HepG2 (cell line): ENCODE measurements at regions not wholly inside any gene's neighbourhood (a gene's known extent, or its start where the extent isn't known, plus 50 kb on each side); places are given as distances from the start of the nearest gene placed in this dataset.

Experiments
- BRD4 ChIP-seq: sonication (generic); formaldehyde crosslinking; IDR thresholded peaks from 2 replicates; pipeline ENCODE4 v1.4.0; 2020; ENCODE audit warnings: missing genetic modification reagents
- CEBPG ChIP-seq: IDR thresholded peaks from 2 replicates; pipeline ENCODE4 v1.6.1; 2016
- ISL2 ChIP-seq: sonication (generic); formaldehyde crosslinking; IDR thresholded peaks from 2 replicates; pipeline ENCODE4 v1.5.0; 2020; ENCODE audit warnings: missing genetic modification reagents
- KMT2B ChIP-seq: IDR thresholded peaks from 2 replicates; pipeline ENCODE4 v1.6.1; 2016; ENCODE audit warnings: missing genetic modification reagents, missing compliant biosample characterization
- MNT ChIP-seq: fragments of 450-650 bp; IDR thresholded peaks from 2 replicates; pipeline ENCODE4 v1.6.1; 2016
- NFIC ChIP-seq: IDR thresholded peaks from 2 replicates; pipeline ENCODE4 v1.6.1; 2012; ENCODE audit warnings: mild to moderate bottlenecking, low read length, inconsistent platforms
- RERE ChIP-seq: IDR thresholded peaks from 2 replicates; pipeline ENCODE4 v1.6.1; 2016; ENCODE audit warnings: low read depth, missing genetic modification reagents, missing compliant biosample characterization
- ZNF24 ChIP-seq: fragments of 450-650 bp; IDR thresholded peaks from 2 replicates; pipeline ENCODE4 v1.6.1; 2017; ENCODE audit warnings: antibody characterized with exemption, mild to moderate bottlenecking
- ZNF503 ChIP-seq: sonication (generic); formaldehyde crosslinking; IDR thresholded peaks from 2 replicates; pipeline ENCODE4 v1.4.0; 2020; ENCODE audit warnings: missing genetic modification reagents
- ZNF552 ChIP-seq: sonication (generic); formaldehyde crosslinking; IDR thresholded peaks from 2 replicates; pipeline ENCODE4 v1.9.0; 2022; ENCODE audit warnings: missing genetic modification reagents, mild to moderate bottlenecking, borderline replicate concordance
- ZNF687 ChIP-seq: sonication (generic); formaldehyde crosslinking; IDR thresholded peaks from 2 replicates; pipeline ENCODE4 v1.5.1; 2020; ENCODE audit warnings: mild to moderate bottlenecking, missing genetic modification reagents, moderate library complexity

GRCh38 chr3:40911928-40912327 lies 287.4 kb upstream of the CTNNB1 start (continued):
- TF ChIP-seq ZNF687 (CRISPR knock-in tag) (no peak), BRD4 (CRISPR knock-in tag) (no peak), CEBPG (CRISPR knock-in tag) (peak; percentile 13; the same call in 1 of the 2 replicates), ZNF24 (no peak), NFIC (peak; percentile 72), RERE (CRISPR knock-in tag) (peak; percentile 71; the same call in 1 of the 2 replicates), ISL2 (CRISPR knock-in tag) (peak; percentile 40; the same call in 1 of the 2 replicates), ZNF552 (CRISPR knock-in tag) (no peak), KMT2B (CRISPR knock-in tag) (no peak), MNT (no peak), ZNF503 (no peak)
